ENCODE measurements at regions not wholly inside any gene's neighbourhood (a gene's known extent, or its start where the extent isn't known, plus 50 kb on each side); places are given as distances from the start of the nearest gene placed in this dataset.

GRCh38 chr13:112245989-112246388 lies 130.2 kb upstream of the SPACA7 start:
- DNase-seq (ENCODE audit: low spot score) = no peak
- in situ Hi-C loops (cut with MboI; ENCODE audit: low sequenced_read_pairs, unreplicated experiment) = no loop called here
- TF ChIP-seq CTCF (IDR thresholded peaks at IDR 0.05; ENCODE audit: borderline replicate concordance, control extremely low read depth, extremely low read depth, insufficient read depth, missing control alignments) = no peak

DNA sequence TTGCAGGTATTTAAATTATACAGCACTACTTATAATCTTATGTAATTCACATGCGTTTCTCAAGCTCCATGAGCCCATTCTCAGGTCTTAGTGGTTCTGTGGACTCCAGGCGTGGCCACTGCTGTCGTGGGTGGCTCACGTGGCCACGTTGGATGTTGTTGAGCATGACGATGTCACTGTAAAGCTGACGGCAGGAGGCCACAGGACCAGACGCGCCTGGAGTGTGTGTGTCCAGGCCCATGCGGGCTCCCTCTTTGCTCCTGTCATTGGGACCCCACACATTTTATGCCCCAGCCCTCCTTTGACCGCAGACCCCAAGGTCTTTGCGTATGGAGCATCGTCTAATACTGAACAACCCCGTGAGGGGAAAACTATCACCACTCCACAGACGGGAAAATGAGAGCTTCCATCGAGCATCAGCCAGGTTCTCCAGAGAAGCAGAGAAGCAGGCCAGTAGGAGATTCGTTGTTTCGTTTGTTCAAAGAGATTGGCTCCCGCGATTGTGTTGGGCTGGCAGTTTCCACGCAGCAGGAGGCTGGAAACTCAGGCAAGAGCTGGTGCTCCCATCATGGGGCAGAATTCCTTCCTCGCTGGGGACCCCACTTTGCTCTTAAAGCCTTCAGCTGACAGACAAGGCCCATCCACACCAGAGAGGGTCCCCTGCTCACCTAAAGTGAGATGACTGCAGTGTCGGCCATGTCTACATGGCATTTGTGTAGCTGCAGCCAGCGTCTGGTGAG lies 129.3 kb upstream of the SPACA7 start:
- in situ Hi-C loops (cut with MboI; ENCODE audit: low sequenced_read_pairs, unreplicated experiment) = no loop called here
- DNase-seq (ENCODE audit: low spot score) = no peak
- TF ChIP-seq CTCF (IDR thresholded peaks at IDR 0.05; ENCODE audit: borderline replicate concordance, control extremely low read depth, extremely low read depth, insufficient read depth, missing control alignments) = no peak

GRCh38 chr13:112247471-112248405 lies 128.4 kb upstream of the SPACA7 start:
- no peak for TF ChIP-seq CTCF (IDR thresholded peaks at IDR 0.05; ENCODE audit: borderline replicate concordance, control extremely low read depth, extremely low read depth, insufficient read depth, missing control alignments)
- in situ Hi-C loops (cut with MboI; ENCODE audit: low sequenced_read_pairs, unreplicated experiment) = no loop called here
- no peak for DNase-seq (ENCODE audit: low spot score)

GRCh38 chr13:112248406-112248760 lies 127.8 kb upstream of the SPACA7 start:
- no peak for DNase-seq (ENCODE audit: low spot score)
- in situ Hi-C loops (cut with MboI; ENCODE audit: low sequenced_read_pairs, unreplicated experiment) = no loop called here
- TF ChIP-seq CTCF (IDR thresholded peaks at IDR 0.05; ENCODE audit: borderline replicate concordance, control extremely low read depth, extremely low read depth, insufficient read depth, missing control alignments) = no peak

DNA sequence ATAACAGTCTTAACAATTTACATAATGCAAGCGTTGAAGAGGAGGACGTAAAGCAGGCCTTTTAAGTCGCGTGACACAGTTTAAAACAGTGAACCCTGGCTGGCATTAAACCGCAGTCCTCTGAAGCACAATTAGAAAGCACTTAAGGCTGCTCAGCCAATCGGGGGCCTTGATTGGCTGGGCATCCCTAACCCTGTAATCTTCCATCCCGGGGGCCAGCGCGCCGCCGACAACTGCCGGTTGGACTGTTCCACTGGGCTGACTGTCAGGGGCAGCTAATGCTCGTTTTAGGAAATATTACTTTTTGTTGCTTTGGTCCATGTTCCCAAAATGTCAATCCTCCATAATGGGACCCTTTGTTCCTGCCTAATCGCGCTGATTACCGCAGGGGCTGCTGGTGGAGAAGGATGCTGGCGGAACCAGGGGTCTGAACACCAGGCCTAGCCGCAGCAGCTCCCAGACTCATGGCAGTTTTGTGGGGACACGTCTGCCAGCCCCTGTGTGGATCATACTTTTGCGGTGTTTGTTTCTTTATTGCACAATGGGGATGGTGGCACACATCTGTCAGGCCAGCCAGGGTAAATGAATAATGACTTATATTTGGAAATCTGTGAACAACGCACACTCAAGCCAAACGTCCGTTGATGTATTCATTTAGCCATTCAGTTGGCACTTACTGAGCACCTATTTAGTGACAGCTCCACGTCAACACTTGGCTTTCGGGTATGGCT lies 127.1 kb upstream of the SPACA7 start:
- DNase-seq (ENCODE audit: low spot score) = no peak
- TF ChIP-seq CTCF (IDR thresholded peaks at IDR 0.05; ENCODE audit: borderline replicate concordance, control extremely low read depth, extremely low read depth, insufficient read depth, missing control alignments) = no peak

More for the DNA sequence above, 127.1 kb upstream of the SPACA7 start:
- in situ Hi-C loops (cut with MboI; ENCODE audit: low sequenced_read_pairs, unreplicated experiment) = no loop called here

Measured in GM13976 (cell line).